ENCODE measurements at regions not wholly inside any gene's neighbourhood (a gene's known extent, or its start where the extent isn't known, plus 50 kb on each side); places are given as distances from the start of the nearest gene placed in this dataset.

GRCh38 chr22:48692734-48693376 lies 1134.8 kb downstream of the BRD1 start (continued):
- TF ChIP-seq NCOR1 (IDR thresholded peaks at IDR 0.05; ENCODE audit: borderline replicate concordance, low read length) (peak; percentile 52; the same call in 1 of the 2 replicates), HMGA1 (CRISPR knock-in tag; conservative IDR thresholded peaks at IDR 0.05) (no peak), REST (IDR thresholded peaks at IDR 0.05; ENCODE audit: borderline replicate concordance in 1 of 2, low read depth in 1 of 2, low read length in 2 of 2) (no peak), USF2 (IDR thresholded peaks at IDR 0.05; ENCODE audit: low read depth, low read length) (no peak), USF2 (CRISPR knock-in tag; IDR thresholded peaks at IDR 0.05; ENCODE audit: borderline replicate concordance) (no peak), NFRKB (IDR thresholded peaks at IDR 0.05) (no peak), ZNF513 (CRISPR knock-in tag; conservative IDR thresholded peaks at IDR 0.05) (no peak), POLR2A (IDR thresholded peaks at IDR 0.05; ENCODE audit: insufficient read depth in 1 of 2, low read depth in 2 of 2, low read length in 2 of 2) (peak; percentile 26 to 56; a peak in 1 of 4 replicates), BATF2 (CRISPR knock-in tag; IDR thresholded peaks at IDR 0.05) (no peak), DPF2 (CRISPR knock-in tag; IDR thresholded peaks at IDR 0.05; ENCODE audit: borderline replicate concordance, low read depth) (peak; percentile 68), E2F5 (CRISPR knock-in tag; conservative IDR thresholded peaks at IDR 0.05) (no peak), NFE2 (CRISPR knock-in tag; IDR thresholded peaks at IDR 0.05) (no peak), FOSL2 (CRISPR knock-in tag; IDR thresholded peaks at IDR 0.05) (peak; percentile 58), ZNF30 (CRISPR knock-in tag; IDR thresholded peaks at IDR 0.05) (no peak), ZNF556 (CRISPR knock-in tag; IDR thresholded peaks at IDR 0.05; ENCODE audit: borderline replicate concordance) (no peak)
- TF ChIP-seq, protein P1, sequence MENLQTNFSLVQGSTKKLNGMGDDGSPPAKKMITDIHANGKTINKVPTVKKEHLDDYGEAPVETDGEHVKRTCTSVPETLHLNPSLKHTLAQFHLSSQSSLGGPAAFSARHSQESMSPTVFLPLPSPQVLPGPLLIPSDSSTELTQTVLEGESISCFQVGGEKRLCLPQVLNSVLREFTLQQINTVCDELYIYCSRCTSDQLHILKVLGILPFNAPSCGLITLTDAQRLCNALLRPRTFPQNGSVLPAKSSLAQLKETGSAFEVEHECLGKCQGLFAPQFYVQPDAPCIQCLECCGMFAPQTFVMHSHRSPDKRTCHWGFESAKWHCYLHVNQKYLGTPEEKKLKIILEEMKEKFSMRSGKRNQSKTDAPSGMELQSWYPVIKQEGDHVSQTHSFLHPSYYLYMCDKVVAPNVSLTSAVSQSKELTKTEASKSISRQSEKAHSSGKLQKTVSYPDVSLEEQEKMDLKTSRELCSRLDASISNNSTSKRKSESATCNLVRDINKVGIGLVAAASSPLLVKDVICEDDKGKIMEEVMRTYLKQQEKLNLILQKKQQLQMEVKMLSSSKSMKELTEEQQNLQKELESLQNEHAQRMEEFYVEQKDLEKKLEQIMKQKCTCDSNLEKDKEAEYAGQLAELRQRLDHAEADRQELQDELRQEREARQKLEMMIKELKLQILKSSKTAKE (CRISPR knock-in tag; IDR thresholded peaks at IDR 0.05; ENCODE audit: borderline replicate concordance), result peak; percentile 78; the same call in 1 of the 2 replicates

All from HepG2 (cell line).